ENCODE measurements at regions not wholly inside any gene's neighbourhood (a gene's known extent, or its start where the extent isn't known, plus 50 kb on each side); places are given as distances from the start of the nearest gene placed in this dataset.

DNA sequence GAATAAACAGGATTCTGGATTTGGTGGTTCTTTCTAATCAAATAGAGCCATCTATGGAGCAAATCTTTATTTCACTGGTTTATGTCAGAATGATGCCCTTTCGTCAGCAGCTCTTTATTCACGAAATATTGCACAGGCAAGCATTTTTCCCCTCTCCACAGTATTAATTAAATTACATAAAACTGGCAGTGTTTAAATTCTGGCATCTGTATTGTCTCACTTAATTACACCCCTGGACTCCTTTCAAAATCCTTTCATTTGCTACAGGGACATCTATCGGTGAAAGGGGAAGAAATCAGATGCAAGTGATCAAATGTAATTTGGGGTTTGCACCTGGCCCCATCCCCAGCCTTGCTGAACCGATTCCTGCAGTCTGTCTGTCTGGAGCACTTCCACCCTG lies 801.9 kb downstream of the QKI start:
- no peak for TF ChIP-seq EZH2 (IDR thresholded peaks at IDR 0.05; ENCODE audit: low read length)
- TF ChIP-seq, protein P1, sequence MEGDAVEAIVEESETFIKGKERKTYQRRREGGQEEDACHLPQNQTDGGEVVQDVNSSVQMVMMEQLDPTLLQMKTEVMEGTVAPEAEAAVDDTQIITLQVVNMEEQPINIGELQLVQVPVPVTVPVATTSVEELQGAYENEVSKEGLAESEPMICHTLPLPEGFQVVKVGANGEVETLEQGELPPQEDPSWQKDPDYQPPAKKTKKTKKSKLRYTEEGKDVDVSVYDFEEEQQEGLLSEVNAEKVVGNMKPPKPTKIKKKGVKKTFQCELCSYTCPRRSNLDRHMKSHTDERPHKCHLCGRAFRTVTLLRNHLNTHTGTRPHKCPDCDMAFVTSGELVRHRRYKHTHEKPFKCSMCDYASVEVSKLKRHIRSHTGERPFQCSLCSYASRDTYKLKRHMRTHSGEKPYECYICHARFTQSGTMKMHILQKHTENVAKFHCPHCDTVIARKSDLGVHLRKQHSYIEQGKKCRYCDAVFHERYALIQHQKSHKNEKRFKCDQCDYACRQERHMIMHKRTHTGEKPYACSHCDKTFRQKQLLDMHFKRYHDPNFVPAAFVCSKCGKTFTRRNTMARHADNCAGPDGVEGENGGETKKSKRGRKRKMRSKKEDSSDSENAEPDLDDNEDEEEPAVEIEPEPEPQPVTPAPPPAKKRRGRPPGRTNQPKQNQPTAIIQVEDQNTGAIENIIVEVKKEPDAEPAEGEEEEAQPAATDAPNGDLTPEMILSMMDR (optimal IDR thresholded peaks at IDR 0.05 in 1 of 3, IDR thresholded peaks at IDR 0.05 in 1 of 3, conservative IDR thresholded peaks at IDR 0.05 in 1 of 3; ENCODE audit: extremely low read depth in 1 of 3, insufficient read depth in 2 of 3, low read length in 3 of 3), result no peak

Measured in keratinocyte (primary cell).